Medulla oblongata (tissue), 1 donor: ENCODE measurements at regions not wholly inside any gene's neighbourhood (a gene's known extent, or its start where the extent isn't known, plus 50 kb on each side); places are given as distances from the start of the nearest gene placed in this dataset.

Experiments used
- DNase-seq: peaks from one replicate; pipeline ENCODE4 v3.0.0-alpha.2; 2015; ENCODE audit errors: extremely low spot score

GRCh38 chrX:57848857-57849256 lies 61.4 kb downstream of the ZXDA start:
- no peak for DNase-seq

- no peak for DNase-seq
Observed at GRCh38 chrX:57822818-57823217, 87.4 kb downstream of the ZXDA start.

- no peak for DNase-seq
Observed at GRCh38 chrX:57822398-57822797, 87.9 kb downstream of the ZXDA start.

- DNase-seq, result peak; percentile 72
Observed at GRCh38 chrX:57821703-57822387, 88.4 kb downstream of the ZXDA start.

- DNase-seq, result no peak
Observed at GRCh38 chrX:57817302-57817701, 93.0 kb downstream of the ZXDA start.

- no peak for DNase-seq
Observed at GRCh38 chrX:57772637-57773036, 92.6 kb upstream of the NLRP2B start.

GRCh38 chrX:57771689-57772088 lies 91.6 kb upstream of the NLRP2B start:
- no peak for DNase-seq

- DNase-seq, result no peak
Observed at GRCh38 chrX:57752866-57753265, 72.8 kb upstream of the NLRP2B start.

- no peak for DNase-seq
Observed at GRCh38 chrX:57741107-57741506, 61.0 kb upstream of the NLRP2B start.

- no peak for DNase-seq
Observed at GRCh38 chrX:57737881-57738280, 57.8 kb upstream of the NLRP2B start.
